Ammon's horn (tissue), 1 donor: ENCODE measurements at regions not wholly inside any gene's neighbourhood (a gene's known extent, or its start where the extent isn't known, plus 50 kb on each side); places are given as distances from the start of the nearest gene placed in this dataset.
A peak's percentile ranks its signal among the peaks of the same experiment; 100 is the strongest.
"Not testable (repeated sequence)": the region's sequence is repeated elsewhere in the genome, so short reads cannot be mapped to it uniquely, and the experiment has no call there.

Experiments used
- DNase-seq: peaks from one replicate; pipeline ENCODE4 v3.0.0-alpha.2; 2016; ENCODE audit warnings: low spot score

DNA sequence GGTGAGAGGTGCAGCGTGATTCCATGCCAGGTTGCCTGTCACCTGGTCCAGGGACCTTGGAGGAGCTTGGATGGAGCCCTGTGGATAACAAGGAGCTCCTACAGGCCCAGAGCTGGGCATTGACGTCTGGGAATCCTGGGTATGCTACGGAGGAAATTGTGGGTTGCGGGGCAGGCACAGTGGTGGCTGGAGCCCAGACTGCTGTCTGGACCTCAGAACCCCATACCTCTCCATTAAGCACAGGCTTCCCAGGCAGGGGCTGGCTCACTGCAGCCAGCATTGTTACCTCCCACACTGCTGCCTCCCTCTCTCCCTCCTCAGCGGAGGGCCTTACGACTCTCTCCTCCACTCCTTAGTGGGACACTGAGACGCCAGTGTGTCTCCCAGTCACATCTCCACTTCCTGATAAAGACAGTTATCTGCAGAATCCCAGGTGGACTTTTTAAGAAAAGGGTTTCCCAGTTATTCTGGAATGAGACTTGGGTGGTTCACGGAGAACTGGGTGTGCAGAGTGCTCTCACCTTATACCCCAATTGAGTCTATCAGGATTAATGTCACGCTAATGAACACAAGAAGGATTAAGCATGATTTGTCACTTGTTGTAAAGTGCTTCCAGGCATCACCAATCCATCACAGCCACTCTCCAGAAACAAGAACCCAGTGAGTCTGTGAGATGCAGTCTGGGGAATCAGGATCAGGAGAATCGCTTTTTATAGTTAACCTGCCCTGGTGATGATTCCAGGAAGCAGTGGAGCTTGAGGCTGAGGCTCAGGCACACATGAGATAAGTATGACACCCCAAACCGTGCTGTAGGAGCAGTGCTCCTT, 309.4 kb downstream of the RPS24 start:
- DNase-seq, result no peak

DNA sequence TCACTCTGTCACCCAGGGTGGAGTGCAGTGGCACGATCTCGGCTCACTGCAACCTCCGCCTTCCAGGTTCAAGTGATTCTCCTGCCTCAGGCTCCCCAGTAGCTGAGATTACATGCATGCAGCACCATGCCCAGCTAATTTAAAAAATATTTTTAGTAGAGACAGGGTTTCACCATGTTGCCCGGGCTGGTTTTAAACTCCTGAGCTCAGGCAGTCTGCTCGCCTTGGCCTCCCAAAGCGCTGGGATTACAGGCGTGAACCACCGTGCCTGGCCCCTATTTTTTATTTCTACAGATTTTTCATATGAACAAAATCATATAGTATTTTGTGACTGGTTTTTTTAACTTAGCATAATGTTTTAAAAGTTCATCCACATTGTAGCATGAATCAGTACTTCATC, 310.6 kb downstream of the RPS24 start:
- DNase-seq, result not testable (repeated sequence)

DNA sequence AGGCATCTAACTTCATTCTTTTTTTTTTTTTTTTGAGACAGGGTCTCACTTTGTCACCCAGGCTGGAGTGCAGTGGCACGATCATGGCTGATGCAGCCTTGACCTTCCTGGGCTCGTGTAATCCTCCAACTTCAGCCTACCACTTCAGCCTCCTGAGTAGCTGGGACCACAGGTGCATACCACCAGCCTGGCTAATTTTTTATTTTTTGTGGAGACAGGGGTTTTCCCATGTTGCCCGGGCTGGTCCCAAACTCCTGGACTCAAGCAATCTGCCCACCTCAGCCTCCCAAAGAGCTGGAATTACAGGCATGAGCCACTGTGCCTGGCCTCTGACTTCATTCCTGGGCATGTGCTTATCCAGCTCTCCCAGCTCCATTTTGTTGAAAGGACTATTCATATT, 311.9 kb downstream of the RPS24 start:
- DNase-seq, result not testable (repeated sequence)

DNA sequence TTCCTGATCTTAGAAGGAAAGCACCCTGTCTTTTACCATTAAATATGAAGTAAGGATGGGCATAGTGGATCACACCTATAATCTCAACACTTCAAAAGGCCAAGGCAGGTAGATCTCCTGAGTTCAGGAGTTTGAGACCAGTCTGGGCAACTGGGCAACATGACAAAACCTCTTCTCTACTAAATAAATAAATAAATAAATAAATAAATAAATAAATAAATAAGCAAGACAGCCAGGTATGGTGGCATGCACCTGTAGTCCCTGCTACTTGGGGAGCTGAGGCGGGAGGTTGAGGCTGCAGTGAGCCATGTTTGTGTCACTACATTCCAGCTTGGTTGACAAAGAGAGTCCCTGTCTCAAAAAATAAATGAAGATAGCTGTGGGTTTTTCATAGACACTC, 313.1 kb downstream of the RPS24 start:
- no peak for DNase-seq

DNA sequence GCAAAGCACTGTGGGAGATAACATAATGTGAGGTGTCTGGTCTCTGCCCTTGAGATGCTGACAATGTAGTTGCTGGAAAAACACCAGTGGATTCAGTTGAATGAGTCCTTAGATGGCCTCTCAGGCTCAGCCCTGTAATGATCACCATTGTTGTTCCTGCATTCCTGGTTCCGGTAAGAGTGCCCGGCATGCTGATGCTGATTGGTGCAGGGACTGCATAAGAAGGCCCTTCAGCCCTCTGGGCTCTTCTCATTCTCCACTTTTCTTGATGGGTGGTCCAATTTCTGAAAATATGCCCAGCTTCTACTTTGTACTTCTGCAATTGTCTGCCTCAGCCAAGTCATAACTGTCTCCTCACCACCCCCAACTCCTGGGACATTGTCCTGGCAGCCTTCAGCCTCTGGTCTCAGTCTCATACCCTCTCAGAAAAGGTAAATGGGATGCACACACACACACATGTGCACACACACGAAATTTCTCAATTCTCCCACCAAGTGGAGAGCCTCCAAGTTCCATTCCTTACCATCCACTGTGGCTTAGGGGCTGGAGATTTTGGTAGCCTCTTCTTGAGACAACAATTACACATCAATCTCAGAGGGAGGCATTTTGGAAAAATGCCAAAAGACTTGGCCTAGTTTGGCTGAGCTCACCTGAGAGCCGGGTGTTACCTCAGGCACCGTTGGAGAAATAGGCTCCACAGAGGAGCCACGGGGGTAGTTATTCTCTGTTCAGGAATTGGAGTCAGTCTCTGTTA, 314.9 kb downstream of the RPS24 start:
- DNase-seq, result no peak

GRCh38 chr10:78349165-78349516, 315.5 kb downstream of the RPS24 start:
- no peak for DNase-seq

DNA sequence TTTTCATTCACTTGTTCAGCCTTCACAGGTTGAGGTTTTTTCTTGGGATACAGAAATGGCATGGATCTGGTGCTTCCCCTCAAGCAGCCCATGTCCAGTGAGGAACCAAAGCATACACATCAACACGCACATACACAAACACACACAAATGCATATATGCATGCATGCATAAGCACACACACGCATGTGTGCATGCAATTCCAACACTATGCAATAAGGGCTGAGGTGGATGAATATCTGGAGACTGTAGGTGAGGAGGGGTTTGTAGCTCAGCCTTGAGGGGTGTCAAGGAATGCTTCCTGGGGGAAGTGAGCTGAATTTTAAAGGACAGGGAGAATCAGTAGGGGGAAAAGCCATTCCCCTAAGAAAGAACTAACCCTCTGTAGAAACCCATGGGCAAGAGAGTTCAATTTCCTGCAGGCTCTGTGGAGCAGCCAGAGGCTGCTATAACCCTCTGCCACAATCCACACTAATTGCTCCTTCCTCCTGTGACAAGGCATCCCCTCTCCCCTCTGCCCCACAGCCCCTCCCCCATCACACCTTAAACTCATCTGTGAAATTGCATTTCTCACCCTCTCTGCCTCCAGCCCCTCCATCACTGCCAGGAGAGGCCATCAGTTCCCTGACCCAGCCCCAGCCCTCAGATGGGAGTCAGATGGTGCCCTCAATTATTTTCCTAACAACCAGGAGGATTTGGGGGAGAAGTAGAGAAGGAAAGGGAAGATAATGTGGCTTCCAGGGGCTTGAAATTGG, 316.4 kb downstream of the RPS24 start:
- no peak for DNase-seq

DNA sequence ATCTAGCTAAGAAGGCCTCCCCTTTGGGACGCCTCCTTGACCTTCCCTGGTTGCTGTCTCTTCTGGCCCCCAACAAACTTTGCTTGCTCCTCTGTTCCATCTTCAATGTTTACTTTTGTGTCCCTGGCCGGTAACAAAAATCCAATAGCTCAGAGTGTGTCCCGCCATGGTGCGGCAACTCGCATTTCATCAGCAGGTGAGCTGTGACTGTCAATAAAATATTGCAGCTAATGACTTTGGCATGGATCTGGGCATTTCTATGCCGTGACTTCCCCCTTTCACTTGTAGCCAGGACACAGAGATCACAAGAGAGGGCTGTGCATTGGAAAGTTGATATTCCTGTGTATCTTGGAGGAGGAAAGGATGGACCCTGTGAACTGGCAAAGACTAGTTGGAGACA, 317.6 kb downstream of the RPS24 start:
- no peak for DNase-seq

GRCh38 chr10:78351809-78352208, 318.1 kb downstream of the RPS24 start:
- no peak for DNase-seq

DNA sequence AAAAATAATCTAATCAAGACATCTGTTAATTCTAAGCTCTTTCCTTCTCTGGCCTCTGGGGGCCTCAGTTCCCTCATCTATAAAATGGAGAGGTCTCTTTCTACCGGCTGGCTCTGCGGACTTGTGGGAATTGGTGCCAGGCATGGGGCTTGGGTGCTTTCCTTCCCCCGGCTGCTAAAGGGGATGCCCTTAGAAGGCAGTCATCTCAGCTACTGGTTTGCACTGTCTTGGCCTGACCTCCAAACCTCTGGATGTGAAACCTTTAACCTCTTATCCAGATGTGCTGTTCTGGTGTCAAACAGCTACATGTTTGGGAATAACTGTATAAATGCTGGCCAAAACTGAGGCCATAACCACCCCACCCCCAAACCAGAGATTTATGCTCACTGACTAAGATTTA, 320.0 kb downstream of the RPS24 start:
- DNase-seq, result no peak

DNA sequence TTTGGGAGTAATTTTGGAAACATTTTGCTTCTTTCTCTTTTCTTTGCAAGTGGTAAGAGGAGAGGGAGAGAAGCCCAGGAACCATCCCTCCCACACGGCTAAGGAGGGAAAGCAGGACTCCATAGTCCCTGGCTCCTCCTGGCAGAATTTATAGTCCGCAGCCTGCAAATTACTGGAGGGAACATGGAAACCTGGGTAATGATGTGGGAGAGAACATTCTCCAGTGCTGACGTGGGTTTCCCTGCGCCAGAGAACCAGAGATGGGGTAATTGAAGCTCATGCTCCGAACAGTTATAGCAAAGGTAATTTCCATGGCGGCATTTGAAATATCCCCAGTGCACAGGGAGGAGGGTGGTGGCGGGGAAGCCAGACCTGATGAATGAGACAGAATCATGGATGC, 320.4 kb downstream of the RPS24 start:
- DNase-seq, result no peak

DNA sequence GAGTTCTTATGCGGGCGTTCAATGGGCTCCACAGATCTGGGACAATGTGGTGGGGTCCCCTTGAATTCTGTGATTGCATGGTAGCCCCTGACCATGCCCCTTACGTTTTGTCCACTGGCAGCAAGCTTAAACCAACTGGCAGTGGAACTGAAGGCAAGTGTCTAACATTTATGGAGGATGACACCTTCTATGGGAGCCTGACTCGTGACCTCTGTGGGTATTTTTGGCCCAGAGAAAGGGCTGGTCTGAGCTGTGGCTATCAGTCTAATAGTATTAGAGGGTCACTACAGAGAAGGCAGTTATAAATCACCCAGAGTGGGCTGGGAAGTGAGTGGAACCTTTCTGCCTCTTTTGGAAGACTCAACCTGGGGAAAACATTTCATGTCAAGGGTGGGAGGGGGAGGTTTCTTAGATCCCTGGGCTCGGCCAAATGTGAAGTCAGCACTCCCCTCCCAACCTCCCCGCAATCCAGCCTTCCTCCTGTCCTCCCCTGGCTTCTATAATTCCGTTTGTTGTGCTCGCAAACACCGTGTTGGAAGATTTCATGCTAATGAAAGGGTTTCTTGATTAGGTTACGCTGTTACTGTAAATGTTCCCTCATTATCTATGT, 322.7 kb downstream of the RPS24 start:
- DNase-seq, result no peak

DNA sequence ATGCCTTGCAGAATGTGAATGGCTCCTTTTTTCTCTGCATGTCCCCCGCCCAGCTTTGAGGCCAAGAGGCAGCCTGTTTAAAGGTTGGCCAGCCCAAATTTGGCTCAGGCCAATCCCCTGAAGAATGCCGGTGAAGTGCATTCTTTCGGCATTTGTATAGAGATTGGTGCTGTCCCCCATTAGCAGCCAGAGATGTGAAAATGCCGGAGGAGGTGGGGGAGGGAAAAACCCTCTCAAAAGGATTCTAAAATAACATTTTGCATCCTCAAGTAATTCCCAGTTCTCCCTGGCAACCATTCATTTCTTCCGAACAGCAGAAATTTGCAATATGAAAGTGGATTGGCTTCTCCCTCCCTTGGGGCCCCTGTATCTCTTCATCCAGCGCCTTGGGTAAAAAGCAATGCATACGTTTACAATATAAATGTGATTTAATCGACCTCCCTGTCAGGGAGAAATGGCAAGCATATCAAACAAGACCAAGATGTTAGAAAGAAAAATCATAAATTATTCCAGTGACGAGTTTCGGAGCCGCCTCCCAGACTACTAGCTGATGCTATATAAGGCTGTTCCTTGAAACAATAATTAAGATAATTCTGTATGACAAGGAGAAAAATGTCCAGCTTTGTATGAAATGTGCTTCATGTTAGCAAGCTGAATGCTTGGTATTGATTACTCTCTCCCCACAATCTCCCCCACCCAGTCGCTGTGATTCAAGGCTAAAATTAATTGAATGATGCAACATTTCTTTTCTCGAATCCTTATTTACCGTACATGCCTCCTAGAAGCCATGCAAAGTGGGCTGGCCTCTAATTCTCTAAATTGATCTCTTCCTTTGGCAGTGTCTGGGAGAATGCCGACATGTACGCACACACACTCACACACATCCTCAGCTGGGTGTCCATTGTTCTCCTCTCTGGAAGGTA, 323.7 kb downstream of the RPS24 start:
- no peak for DNase-seq

GRCh38 chr10:78358351-78358750, 324.7 kb downstream of the RPS24 start:
- no peak for DNase-seq

DNA sequence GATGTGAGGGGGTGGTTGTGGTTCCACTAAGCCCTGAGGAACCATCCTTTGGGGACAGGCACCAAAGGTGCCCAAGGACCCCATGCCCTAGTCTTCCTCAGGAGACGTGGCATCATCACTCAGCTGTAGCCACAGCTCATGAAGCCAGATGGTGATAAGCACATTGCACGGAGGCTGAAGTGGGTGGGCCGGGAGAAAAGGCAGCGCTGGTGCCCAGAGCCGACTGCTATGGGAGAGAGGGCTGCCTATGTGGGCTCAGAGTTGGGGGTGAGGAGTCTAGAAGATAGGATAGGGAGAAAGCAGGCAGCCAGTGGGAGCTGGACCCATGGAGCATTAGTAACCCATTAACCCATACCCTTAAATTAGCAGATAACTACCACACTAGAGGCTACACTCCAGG, 325.3 kb downstream of the RPS24 start:
- DNase-seq, result no peak

GRCh38 chr10:78359640-78360091, 326.0 kb downstream of the RPS24 start:
- DNase-seq, result no peak

- no peak for DNase-seq
These were observed 326.6 kb downstream of the RPS24 start for GRCh38 chr10:78360284-78360683.

DNA sequence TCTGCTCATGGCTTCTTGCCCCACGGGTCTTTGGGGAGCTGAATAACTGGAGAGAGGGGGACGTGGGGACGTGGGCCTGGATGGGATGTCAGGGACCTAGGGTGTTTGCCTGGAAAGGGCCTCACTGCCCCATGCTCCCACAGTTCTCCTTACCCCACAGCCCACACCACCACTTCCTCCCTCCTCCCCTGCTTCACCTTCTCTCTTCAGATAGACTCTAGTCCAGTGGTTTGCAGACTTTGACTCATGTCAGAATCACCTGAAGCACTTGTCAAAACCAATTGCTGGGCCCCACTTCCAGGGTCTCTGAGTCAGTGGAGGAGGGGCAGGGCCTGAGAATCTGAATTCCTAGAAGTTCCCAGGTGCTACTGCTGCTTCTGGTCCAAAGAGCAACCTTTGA, 327.4 kb downstream of the RPS24 start:
- no peak for DNase-seq

- peak; percentile 55 for DNase-seq
These were observed 328.9 kb downstream of the RPS24 start for GRCh38 chr10:78362406-78363022.

GRCh38 chr10:78363190-78363589, 329.5 kb downstream of the RPS24 start:
- DNase-seq, result no peak

DNA sequence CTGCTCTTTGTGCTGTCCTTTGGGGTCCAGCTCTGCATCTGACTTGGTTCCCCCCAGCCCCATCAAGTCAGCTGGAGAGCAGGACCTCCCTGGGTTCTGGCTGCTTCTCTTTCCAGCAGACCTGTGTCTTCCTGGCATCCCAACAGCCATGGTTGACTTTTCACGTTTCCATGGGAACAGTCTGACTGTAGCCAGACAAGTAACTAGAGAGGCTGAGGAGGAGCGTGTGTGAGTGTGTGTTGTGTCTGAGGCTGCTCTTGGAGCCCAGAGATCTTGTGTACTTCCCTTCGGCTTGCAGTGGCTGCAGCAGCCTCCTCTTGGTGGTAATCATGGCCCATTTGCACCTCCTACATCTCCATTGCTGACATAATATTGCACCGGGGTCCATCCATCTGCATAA, 332.0 kb downstream of the RPS24 start:
- DNase-seq, result peak; percentile 39
